Ecto neural progenitor cell (in vitro differentiated cells): ENCODE measurements at regions not wholly inside any gene's neighbourhood (a gene's known extent, or its start where the extent isn't known, plus 50 kb on each side); places are given as distances from the start of the nearest gene placed in this dataset.
"Not testable (repeated sequence)": the region's sequence is repeated elsewhere in the genome, so short reads cannot be mapped to it uniquely, and the experiment has no call there.

Experiments
- DNase-seq: peaks from one replicate; pipeline ENCODE4 v3.0.0-alpha.2; 2018; ENCODE audit warnings: low spot score

DNA sequence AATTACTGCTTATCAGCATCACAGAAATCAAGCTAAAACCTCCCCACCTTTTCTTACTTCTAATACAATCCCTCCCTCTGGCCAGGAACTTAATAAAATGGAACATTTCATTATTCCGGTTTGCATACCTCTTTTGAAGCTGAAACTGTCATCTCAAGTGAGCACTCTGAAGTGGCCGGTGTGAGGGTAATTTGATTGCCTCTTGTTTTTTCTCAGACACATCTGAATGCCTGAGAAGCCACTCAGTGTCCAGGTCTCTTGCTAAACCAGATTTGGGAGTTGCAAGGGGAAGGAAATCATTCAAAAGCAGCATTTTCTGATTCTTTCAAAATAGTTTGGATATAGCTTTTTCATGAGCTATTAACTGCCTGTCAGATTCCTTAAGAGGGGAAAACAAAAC, 190.3 kb downstream of the C1D start:
- no peak for DNase-seq

DNA sequence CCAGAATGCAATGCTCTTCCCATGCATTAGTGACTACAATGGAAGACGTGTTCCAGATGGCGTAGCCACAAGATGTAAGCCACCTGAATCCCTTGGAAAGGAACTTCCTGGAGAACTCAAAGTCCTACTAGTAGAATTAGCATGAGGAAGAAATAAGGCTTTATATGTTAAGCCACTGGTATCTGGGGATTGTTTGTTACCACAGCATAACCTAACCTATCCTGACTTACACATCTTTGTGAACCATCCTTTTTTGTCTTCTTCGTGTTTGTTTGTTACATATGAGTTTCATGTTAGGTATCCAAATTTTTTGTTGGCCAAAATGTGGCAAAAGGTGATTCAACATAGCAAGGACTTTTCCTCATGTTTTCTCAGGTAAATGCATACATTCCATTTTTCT, 188.9 kb downstream of the C1D start:
- DNase-seq: no peak

- no peak for DNase-seq
Measured at GRCh38 chr2:67876176-67876575, 186.6 kb downstream of the C1D start.

DNA sequence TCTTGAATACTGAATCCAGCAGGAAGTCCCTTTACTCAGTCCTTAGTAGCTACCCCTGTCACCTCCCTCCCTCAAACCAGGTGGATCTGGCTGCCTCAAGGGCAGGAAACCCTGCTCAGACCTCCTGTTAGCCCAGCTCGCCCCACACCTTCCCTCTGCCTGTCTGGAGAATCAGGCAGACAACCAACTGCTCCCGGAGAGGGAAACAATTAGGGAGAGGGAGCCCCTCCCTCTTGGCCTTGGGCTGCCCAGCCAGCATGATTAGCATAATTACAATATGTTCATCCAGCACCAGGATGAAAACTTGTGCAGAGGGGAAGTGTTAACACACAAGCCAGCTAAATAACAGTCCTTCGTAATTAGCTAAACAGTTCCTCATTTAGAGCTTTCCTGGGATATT, 185.5 kb downstream of the C1D start:
- no peak for DNase-seq

DNA sequence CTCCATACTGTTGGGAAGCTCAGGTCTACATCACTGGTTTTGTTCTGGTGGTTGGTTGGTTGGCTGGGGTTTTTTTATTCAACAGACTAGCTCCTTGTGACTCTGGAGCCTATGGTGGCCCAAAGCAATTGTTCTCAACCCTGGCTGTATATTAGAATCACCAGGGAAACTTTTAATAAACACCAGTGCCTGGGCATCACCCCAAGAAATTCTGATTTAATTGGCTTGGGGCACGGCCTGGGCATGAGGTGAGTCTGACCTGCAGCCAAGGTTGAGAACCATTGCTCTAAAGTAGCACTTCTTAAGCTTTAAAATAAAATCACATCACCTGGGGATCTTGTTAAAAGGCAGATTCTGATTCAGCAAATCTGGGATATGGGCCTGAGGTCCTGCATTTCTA, 184.1 kb downstream of the C1D start:
- no peak for DNase-seq

DNA sequence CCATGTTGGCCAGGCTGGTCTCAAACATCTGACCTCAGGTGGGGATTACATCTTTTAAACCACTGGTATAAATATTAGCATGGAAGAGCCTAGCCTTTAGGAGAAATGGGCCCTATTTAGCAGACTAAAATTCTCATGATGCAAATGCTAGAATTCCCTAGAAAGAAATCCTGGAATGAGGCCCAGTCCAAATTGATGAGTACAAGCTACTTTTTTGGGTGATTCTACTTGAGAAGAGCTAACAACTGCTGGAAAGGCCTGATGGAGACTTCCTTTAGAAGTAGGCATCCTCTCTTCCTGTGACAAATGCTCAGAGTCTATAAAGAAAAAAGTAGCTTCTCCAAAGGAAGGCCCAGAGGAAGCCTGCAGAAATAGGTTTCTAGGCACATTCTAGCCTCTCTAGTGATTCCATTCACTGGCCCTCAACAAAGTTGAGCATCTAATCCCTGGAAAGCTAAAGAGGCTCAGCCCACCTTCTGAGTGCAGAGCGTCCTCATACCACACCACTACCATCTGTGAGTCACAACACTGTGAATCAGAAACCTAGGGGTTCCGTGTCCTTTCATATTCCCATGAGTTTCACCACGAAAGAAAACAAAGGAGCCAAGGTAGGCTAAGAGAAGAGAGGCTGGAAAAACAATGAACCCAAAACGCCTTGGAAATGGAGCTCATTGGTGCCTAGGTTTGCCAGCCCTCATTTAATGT, 183.1 kb downstream of the C1D start:
- no peak for DNase-seq

DNA sequence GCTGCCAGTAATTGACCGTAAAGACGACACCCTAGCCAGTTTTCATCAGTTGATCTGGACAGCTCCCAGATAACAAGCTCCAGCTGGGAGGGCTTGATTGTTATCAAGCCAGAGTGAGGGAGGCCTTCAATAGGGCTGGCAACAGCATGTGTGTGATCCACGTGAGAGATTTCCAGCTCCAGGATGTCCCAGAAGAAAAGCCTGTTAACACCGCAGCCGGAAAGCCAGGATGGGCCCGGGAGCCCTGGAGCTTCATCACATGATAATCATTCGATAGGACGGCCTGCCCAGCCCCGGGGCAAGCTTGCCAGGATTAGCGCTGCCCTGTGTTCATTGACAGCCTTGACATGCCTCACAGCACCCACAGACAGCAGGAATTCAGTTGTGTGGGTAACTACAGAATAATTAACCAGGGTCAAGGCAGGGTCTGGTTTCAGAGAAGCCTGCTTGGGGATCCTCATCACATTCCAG, 182.5 kb downstream of the C1D start:
- DNase-seq: peak; percentile 64

DNA sequence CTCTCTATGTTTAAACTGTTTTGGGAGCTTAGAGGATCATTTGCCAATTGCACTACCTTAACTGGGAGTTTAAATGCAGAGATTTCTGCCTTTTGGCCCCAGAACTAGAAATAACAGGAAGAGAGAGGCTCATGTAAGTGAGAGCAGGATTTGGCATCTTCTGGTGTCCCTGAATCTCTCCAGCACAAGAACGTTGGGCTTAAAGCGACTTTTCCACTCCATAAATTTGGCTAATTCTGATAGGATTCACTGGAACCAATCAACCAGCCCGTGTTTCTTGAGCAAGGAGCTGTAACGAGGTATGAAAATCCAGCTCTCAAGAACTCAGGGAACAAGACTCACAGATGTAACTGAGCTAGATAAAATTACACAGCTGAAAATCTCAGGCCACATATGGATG, 181.0 kb downstream of the C1D start:
- DNase-seq: no peak

DNA sequence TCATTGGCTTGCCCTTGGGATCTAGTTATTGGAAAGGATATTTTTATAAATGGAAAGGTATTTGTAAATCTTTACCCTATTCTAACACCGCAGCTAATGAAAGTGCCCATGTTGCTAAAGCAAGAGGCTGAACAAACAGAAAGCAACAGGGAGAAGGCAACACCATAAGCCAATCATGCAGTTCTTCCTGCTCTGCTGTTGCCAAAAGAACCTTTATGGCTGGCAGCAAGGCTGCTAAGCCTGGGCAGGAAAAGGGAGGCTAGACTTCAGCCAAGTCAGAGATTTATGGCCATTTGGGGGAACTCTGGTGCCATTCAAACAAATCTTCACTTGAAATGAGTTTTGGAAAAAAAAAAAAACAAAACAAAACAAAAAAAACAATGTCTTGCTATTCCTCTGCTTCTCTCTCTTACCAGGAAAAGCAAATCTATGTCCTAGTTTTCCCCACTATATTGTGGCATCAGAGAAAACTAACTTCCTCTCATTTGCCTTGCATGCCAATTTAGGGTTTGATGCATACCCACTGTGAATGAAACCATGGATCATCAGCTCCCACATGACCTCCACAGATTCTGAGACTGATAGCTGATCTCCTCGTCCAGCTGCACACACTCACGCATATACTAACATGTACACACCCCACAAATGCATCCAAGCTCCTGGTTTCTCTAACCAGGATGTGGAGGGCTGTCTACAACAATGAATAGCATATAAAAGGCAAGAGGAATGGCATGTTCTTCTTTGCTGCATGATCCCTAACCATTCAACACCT, 179.3 kb downstream of the C1D start:
- DNase-seq: no peak

GRCh38 chr2:67888351-67889005, 174.3 kb downstream of the C1D start:
- no peak for DNase-seq

DNA sequence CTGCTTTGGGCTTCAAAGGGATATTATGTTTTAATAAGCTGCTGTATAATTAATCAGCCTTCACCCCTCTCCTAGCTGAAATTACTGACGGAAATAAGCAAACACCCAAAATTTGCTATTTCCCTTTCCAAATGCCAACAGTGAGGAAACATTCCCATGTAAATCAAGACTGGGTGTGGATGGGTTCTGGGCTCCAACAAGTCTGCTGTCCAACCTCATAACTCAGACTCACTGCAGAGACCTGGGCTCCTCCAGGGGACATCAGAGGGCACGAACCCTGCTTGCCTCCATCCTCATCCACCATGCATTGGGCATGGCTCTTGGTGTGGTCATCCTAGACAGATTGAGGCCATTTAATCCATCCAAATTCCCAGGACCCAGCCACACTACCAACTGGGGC, 173.7 kb downstream of the C1D start:
- DNase-seq: no peak

- DNase-seq: no peak
Measured at GRCh38 chr2:67891642-67892041, 171.2 kb downstream of the C1D start.

- DNase-seq: no peak
Measured at GRCh38 chr2:67892339-67892846, 170.4 kb downstream of the C1D start.

- no peak for DNase-seq
Measured at GRCh38 chr2:67895227-67895941, 167.4 kb downstream of the C1D start.

- DNase-seq: no peak
Measured at GRCh38 chr2:67896076-67896475, 166.7 kb downstream of the C1D start.

- DNase-seq: no peak
Measured at GRCh38 chr2:67896476-67896875, 166.3 kb downstream of the C1D start.

GRCh38 chr2:67898595-67898994, 164.2 kb downstream of the C1D start:
- no peak for DNase-seq

GRCh38 chr2:67899187-67899586, 163.6 kb downstream of the C1D start:
- DNase-seq: no peak

DNA sequence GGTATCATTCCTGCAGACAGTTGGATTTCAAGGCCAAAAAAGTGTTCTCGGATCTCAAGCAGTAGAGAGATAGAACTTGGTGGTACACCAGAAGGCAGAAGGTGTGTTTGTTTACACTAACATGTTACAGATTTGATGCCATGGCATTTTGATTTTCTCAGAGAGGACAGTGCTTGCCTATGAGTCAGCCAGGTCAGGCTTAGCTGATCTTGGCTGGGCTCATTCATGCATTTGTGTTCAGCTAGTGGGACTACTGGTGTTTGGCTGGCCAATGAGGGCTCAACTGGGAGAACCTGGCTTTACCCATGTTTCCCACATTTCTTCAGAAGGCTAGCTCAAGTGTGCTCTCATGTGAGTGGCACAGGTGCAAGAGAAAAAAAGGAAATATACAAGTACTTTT, 162.0 kb downstream of the C1D start:
- no peak for DNase-seq

DNA sequence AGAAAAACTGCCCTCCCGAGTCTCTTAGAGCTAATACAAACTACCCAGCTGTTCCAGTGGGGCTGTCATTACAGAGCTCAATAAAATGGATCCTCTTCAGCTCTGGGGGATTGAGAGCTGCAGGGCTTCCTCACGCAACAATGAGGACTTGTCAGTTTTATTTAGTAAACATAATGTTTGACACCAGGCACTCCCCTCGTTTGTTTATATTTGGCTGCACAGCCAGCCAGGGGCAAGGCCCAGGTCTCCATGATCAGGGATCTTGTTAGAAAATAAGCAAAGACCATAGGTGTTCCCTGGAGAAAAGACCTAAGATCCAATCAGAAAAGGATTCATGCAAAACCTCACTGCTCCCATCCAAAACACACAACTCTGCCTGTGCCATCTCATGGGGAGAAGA, 158.2 kb downstream of the C1D start:
- no peak for DNase-seq

GRCh38 chr2:67904966-67905365, 157.8 kb downstream of the C1D start:
- no peak for DNase-seq

GRCh38 chr2:67906547-67906946, 156.3 kb downstream of the C1D start:
- not testable (repeated sequence) for DNase-seq
